ENCODE measurements at regions not wholly inside any gene's neighbourhood (a gene's known extent, or its start where the extent isn't known, plus 50 kb on each side); places are given as distances from the start of the nearest gene placed in this dataset.

DNA sequence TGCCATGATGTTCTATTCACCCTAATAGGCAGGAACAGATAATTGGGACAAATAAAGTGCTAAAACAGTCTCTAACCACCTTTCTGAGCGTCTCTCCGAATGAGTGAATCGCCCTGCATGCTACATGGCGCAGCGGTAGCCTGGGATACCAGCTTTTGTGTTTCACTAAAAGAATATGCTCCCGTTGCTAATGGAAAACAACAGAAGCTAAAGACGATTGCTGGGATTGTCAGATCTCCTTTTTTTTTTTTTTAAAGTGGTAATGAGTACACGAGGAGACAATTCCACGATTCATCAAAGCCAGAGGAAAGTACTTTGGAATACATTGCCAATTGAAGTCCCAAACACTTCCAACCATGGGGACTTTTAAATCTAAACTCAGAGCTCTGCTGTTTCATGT, 1815.3 kb upstream of the CELF4 start:
- no peaks in the 10 kb centered on the region for H4K20me1 ChIP-seq (replicated peaks; ENCODE audit: control insufficient read depth, extremely low read depth, insufficient read depth, low read length)

GRCh38 chr18:39380186-39380725, 1814.7 kb upstream of the CELF4 start:
- Histone ChIP-seq H3K9me3 (replicated peaks; ENCODE audit: control insufficient read depth, insufficient read depth, low read length) (no peaks in the 10 kb centered on the region), H3K4me2 (ENCODE audit: insufficient read depth, low read length) (no peak overlapping the region), H3K27me3 (ENCODE audit: control insufficient read depth in 2 of 2, insufficient read depth in 2 of 2, low read length in 2 of 2) (no peaks in the 10 kb centered on the region), H3K9ac (replicated peaks; ENCODE audit: extremely low read depth, insufficient read depth, low read length) (no peak overlapping the region), H3K27ac (ENCODE audit: insufficient read depth, low read depth, low read length) (no peak overlapping the region), H3K9me1 (replicated peaks; ENCODE audit: control insufficient read depth, extremely low read depth, insufficient read depth, low read length) (no peaks in the 10 kb centered on the region), H2AFZ (ENCODE audit: low read depth, low read length) (no peak overlapping the region), H3K4me3 (replicated peaks in 1 of 3; ENCODE audit: insufficient read depth in 1 of 3, low read depth in 1 of 3, low read length in 3 of 3) (no peak overlapping the region), H4K20me1 (replicated peaks; ENCODE audit: control insufficient read depth, extremely low read depth, insufficient read depth, low read length) (no peaks in the 10 kb centered on the region), H3K36me3 (ENCODE audit: control insufficient read depth in 2 of 2, extremely low read depth in 1 of 2, insufficient read depth in 2 of 2, low read length in 2 of 2) (no peaks in the 10 kb centered on the region), H3K4me1 (ENCODE audit: control insufficient read depth, extremely low read depth, insufficient read depth, low read length) (no peaks in the 10 kb centered on the region), H3K79me2 (ENCODE audit: control insufficient read depth, insufficient read depth, low read length) (no peaks in the 10 kb centered on the region)
- BruUV-seq (replicated peaks): no TSS peak
- dilution Hi-C loops (cut with MboI; ENCODE audit: extremely low pct_ligation_motif_present, low sequenced_read_pairs) (no loop called here), intact Hi-C loops (cut with micrococcal nuclease) (no loop called here)
- DNase-seq (ENCODE audit: low read depth, low spot score): no peak
- no peak for TF ChIP-seq JUN (IDR thresholded peaks at IDR 0.05; ENCODE audit: borderline replicate concordance, insufficient read depth, insufficient read length, low read depth)
- TF ChIP-seq, protein P1, sequence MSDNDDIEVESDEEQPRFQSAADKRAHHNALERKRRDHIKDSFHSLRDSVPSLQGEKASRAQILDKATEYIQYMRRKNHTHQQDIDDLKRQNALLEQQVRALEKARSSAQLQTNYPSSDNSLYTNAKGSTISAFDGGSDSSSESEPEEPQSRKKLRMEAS (IDR thresholded peaks at IDR 0.05; ENCODE audit: insufficient read depth, insufficient read length): no peak
- no peak for FAIRE-seq
- POLR2A ChIA-PET: no interaction called here
- CTCF ChIA-PET: no interaction called here

More for the DNA sequence above, 1815.3 kb upstream of the CELF4 start:
- no peak for TF ChIP-seq MYC (IDR thresholded peaks at IDR 0.05; ENCODE audit: low read depth, low read length)
- no peak for TF ChIP-seq FOS (IDR thresholded peaks at IDR 0.05; ENCODE audit: borderline replicate concordance, insufficient read depth, low read length)
- TF ChIP-seq GATA2 (IDR thresholded peaks at IDR 0.05; ENCODE audit: insufficient read depth, insufficient read length, low read depth, low read length): no peak
- TF ChIP-seq POLR2AphosphoS5 (IDR thresholded peaks at IDR 0.05; ENCODE audit: insufficient read depth, low read depth, low read length): no peak
- no peak for TF ChIP-seq EZH2 (IDR thresholded peaks at IDR 0.05; ENCODE audit: borderline replicate concordance, low read depth, low read length, severe bottlenecking)
- TF ChIP-seq, protein P1 (IDR thresholded peaks at IDR 0.05; ENCODE audit: insufficient read depth, insufficient read length): no peak
- no peaks in the 10 kb centered on the region for H3K36me3 ChIP-seq (ENCODE audit: control insufficient read depth in 2 of 2, extremely low read depth in 1 of 2, insufficient read depth in 2 of 2, low read length in 2 of 2)
- H3K4me3 ChIP-seq (replicated peaks in 1 of 3; ENCODE audit: insufficient read depth in 1 of 3, low read depth in 1 of 3, low read length in 3 of 3): no peak overlapping the region
- ChIA-PET POLR2A (no interaction called here), CTCF (no interaction called here)
- H3K4me1 ChIP-seq (ENCODE audit: control insufficient read depth, extremely low read depth, insufficient read depth, low read length): no peaks in the 10 kb centered on the region
- H3K4me2 ChIP-seq (ENCODE audit: insufficient read depth, low read length): no peak overlapping the region
- H3K27ac ChIP-seq (ENCODE audit: insufficient read depth, low read depth, low read length): no peak overlapping the region
- BruUV-seq (replicated peaks): no TSS peak
- H2AFZ ChIP-seq (ENCODE audit: low read depth, low read length): no peak overlapping the region
- H3K9ac ChIP-seq (replicated peaks; ENCODE audit: extremely low read depth, insufficient read depth, low read length): no peak overlapping the region
- intact Hi-C loops (cut with micrococcal nuclease) (no loop called here), dilution Hi-C loops (cut with MboI; ENCODE audit: extremely low pct_ligation_motif_present, low sequenced_read_pairs) (no loop called here)
- H3K9me1 ChIP-seq (replicated peaks; ENCODE audit: control insufficient read depth, extremely low read depth, insufficient read depth, low read length): no peaks in the 10 kb centered on the region
- DNase-seq (ENCODE audit: low read depth, low spot score): no peak
- no peak for FAIRE-seq
- H3K9me3 ChIP-seq (replicated peaks; ENCODE audit: control insufficient read depth, insufficient read depth, low read length): no peaks in the 10 kb centered on the region
- H3K27me3 ChIP-seq (ENCODE audit: control insufficient read depth in 2 of 2, insufficient read depth in 2 of 2, low read length in 2 of 2): no peaks in the 10 kb centered on the region
- H3K79me2 ChIP-seq (ENCODE audit: control insufficient read depth, insufficient read depth, low read length): no peaks in the 10 kb centered on the region

Measured in endothelial cell of umbilical vein (primary cell).